ENCODE measurements at regions not wholly inside any gene's neighbourhood (a gene's known extent, or its start where the extent isn't known, plus 50 kb on each side); places are given as distances from the start of the nearest gene placed in this dataset.

- TF ChIP-seq TRIM28 (IDR thresholded peaks at IDR 0.05; ENCODE audit: borderline replicate concordance, low read length) = no peak
- TF ChIP-seq SALL2 (tag by site-specific recombination; IDR thresholded peaks at IDR 0.05; ENCODE audit: borderline replicate concordance) = no peak
- no peak for TF ChIP-seq CTCF (tag by site-specific recombination; IDR thresholded peaks at IDR 0.05)
- no peak for TF ChIP-seq SETDB1 (IDR thresholded peaks at IDR 0.05; ENCODE audit: insufficient read length, low read length)
- no peak for TF ChIP-seq ZNF704 (tag by site-specific recombination; IDR thresholded peaks at IDR 0.05)
- TF ChIP-seq SCRT1 (tag by site-specific recombination; IDR thresholded peaks at IDR 0.05; ENCODE audit: borderline replicate concordance) = no peak
- TF ChIP-seq ZNF302 (tag by site-specific recombination; IDR thresholded peaks at IDR 0.05; ENCODE audit: low read depth) = no peak
- TF ChIP-seq, protein P1, sequence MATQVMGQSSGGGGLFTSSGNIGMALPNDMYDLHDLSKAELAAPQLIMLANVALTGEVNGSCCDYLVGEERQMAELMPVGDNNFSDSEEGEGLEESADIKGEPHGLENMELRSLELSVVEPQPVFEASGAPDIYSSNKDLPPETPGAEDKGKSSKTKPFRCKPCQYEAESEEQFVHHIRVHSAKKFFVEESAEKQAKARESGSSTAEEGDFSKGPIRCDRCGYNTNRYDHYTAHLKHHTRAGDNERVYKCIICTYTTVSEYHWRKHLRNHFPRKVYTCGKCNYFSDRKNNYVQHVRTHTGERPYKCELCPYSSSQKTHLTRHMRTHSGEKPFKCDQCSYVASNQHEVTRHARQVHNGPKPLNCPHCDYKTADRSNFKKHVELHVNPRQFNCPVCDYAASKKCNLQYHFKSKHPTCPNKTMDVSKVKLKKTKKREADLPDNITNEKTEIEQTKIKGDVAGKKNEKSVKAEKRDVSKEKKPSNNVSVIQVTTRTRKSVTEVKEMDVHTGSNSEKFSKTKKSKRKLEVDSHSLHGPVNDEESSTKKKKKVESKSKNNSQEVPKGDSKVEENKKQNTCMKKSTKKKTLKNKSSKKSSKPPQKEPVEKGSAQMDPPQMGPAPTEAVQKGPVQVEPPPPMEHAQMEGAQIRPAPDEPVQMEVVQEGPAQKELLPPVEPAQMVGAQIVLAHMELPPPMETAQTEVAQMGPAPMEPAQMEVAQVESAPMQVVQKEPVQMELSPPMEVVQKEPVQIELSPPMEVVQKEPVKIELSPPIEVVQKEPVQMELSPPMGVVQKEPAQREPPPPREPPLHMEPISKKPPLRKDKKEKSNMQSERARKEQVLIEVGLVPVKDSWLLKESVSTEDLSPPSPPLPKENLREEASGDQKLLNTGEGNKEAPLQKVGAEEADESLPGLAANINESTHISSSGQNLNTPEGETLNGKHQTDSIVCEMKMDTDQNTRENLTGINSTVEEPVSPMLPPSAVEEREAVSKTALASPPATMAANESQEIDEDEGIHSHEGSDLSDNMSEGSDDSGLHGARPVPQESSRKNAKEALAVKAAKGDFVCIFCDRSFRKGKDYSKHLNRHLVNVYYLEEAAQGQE (tag by site-specific recombination; IDR thresholded peaks at IDR 0.05) = no peak
- TF ChIP-seq ZBTB8A (tag by site-specific recombination; IDR thresholded peaks at IDR 0.05) = no peak
- no peak for TF ChIP-seq ZNF121 (tag by site-specific recombination; IDR thresholded peaks at IDR 0.05)
Observed at GRCh38 chr6:108748959-108749358, 99.3 kb upstream of the ARMC2 start.

Data from HEK293 (cell line).